ENCODE measurements at regions not wholly inside any gene's neighbourhood (a gene's known extent, or its start where the extent isn't known, plus 50 kb on each side); places are given as distances from the start of the nearest gene placed in this dataset.

- 43 to 100% methylated on average over 1 to 3 of the region's 9 CpGs for WGBS, 2 experiments (ENCODE audit: insufficient coverage in 2 of 2)
- no peaks in the 10 kb centered on the region for H3K36me3 ChIP-seq (ENCODE audit: control insufficient read depth, insufficient read depth, low read length)
- no peak overlapping the region for H3K4me3 ChIP-seq (ENCODE audit: extremely low read depth, insufficient read depth, low read length, poor library complexity, severe bottlenecking)
- H3K4me1 ChIP-seq (ENCODE audit: control insufficient read depth, insufficient read depth, low read length, poor library complexity, severe bottlenecking) = peaks cover 13% of the 10 kb centered on the region
- H3K27ac ChIP-seq (ENCODE audit: low read depth, low read length, severe bottlenecking) = peak overlapping the region; percentile 72
- H3K9me3 ChIP-seq (ENCODE audit: control insufficient read depth, low read length) = peaks cover 5% of the 10 kb centered on the region
These were observed 206.4 kb downstream of the ENC1 start for GRCh38 chr5:74433896-74434829.

GRCh38 chr5:74433255-74433895 is 207.2 kb downstream of the ENC1 start:
- no peak overlapping the region for H3K4me3 ChIP-seq (ENCODE audit: extremely low read depth, insufficient read depth, low read length, poor library complexity, severe bottlenecking)
- H3K9me3 ChIP-seq (ENCODE audit: control insufficient read depth, low read length) = peaks cover 11% of the 10 kb centered on the region
- H3K4me1 ChIP-seq (ENCODE audit: control insufficient read depth, insufficient read depth, low read length, poor library complexity, severe bottlenecking) = peaks cover 13% of the 10 kb centered on the region
- H3K27ac ChIP-seq (ENCODE audit: low read depth, low read length, severe bottlenecking) = peak overlapping the region; percentile 72
- WGBS, 2 experiments (ENCODE audit: insufficient coverage in 2 of 2) = 69 to 72% methylated on average over 4 to 5 of the region's 7 CpGs
- H3K36me3 ChIP-seq (ENCODE audit: control insufficient read depth, insufficient read depth, low read length) = no peaks in the 10 kb centered on the region

GRCh38 chr5:74432721-74433120 is 207.8 kb downstream of the ENC1 start:
- Histone ChIP-seq H3K9me3 (ENCODE audit: control insufficient read depth, low read length) (peaks cover 11% of the 10 kb centered on the region), H3K4me3 (ENCODE audit: extremely low read depth, insufficient read depth, low read length, poor library complexity, severe bottlenecking) (no peak overlapping the region), H3K36me3 (ENCODE audit: control insufficient read depth, insufficient read depth, low read length) (no peaks in the 10 kb centered on the region), H3K27ac (ENCODE audit: low read depth, low read length, severe bottlenecking) (peak overlapping the region; percentile 72), H3K4me1 (ENCODE audit: control insufficient read depth, insufficient read depth, low read length, poor library complexity, severe bottlenecking) (peaks cover 13% of the 10 kb centered on the region)
- WGBS, 2 experiments (ENCODE audit: insufficient coverage in 2 of 2) = 66 to 89% methylated on average over 3 of the region's 4 CpGs

GRCh38 chr5:74432216-74432615 is 208.3 kb downstream of the ENC1 start:
- no peak overlapping the region for H3K4me3 ChIP-seq (ENCODE audit: extremely low read depth, insufficient read depth, low read length, poor library complexity, severe bottlenecking)
- H3K4me1 ChIP-seq (ENCODE audit: control insufficient read depth, insufficient read depth, low read length, poor library complexity, severe bottlenecking) = peaks cover 13% of the 10 kb centered on the region
- peaks cover 11% of the 10 kb centered on the region for H3K9me3 ChIP-seq (ENCODE audit: control insufficient read depth, low read length)
- no peaks in the 10 kb centered on the region for H3K36me3 ChIP-seq (ENCODE audit: control insufficient read depth, insufficient read depth, low read length)
- H3K27ac ChIP-seq (ENCODE audit: low read depth, low read length, severe bottlenecking) = no peak overlapping the region
- WGBS, 2 experiments (ENCODE audit: insufficient coverage in 2 of 2) = 90 to 93% methylated on average over 5 to 7 of the region's 7 CpGs

GRCh38 chr5:74431290-74431669 is 209.2 kb downstream of the ENC1 start:
- Histone ChIP-seq H3K4me1 (ENCODE audit: control insufficient read depth, insufficient read depth, low read length, poor library complexity, severe bottlenecking) (peaks cover 13% of the 10 kb centered on the region), H3K36me3 (ENCODE audit: control insufficient read depth, insufficient read depth, low read length) (no peaks in the 10 kb centered on the region), H3K27ac (ENCODE audit: low read depth, low read length, severe bottlenecking) (no peak overlapping the region), H3K9me3 (ENCODE audit: control insufficient read depth, low read length) (peaks cover 11% of the 10 kb centered on the region), H3K4me3 (ENCODE audit: extremely low read depth, insufficient read depth, low read length, poor library complexity, severe bottlenecking) (no peak overlapping the region)
- 94% methylated on average over 2 of the region's 2 CpGs; no CpG with 5 or more reads in 1 of the 2 experiments for WGBS, 2 experiments (ENCODE audit: insufficient coverage in 2 of 2)

- no peak overlapping the region for H3K27ac ChIP-seq (ENCODE audit: low read depth, low read length, severe bottlenecking)
- WGBS, 2 experiments (ENCODE audit: insufficient coverage in 2 of 2) = 89 to 93% methylated on average over 2 to 3 of the region's 4 CpGs
- H3K4me3 ChIP-seq (ENCODE audit: extremely low read depth, insufficient read depth, low read length, poor library complexity, severe bottlenecking) = no peak overlapping the region
- peaks cover 13% of the 10 kb centered on the region for H3K4me1 ChIP-seq (ENCODE audit: control insufficient read depth, insufficient read depth, low read length, poor library complexity, severe bottlenecking)
- H3K36me3 ChIP-seq (ENCODE audit: control insufficient read depth, insufficient read depth, low read length) = no peaks in the 10 kb centered on the region
- peaks cover 11% of the 10 kb centered on the region for H3K9me3 ChIP-seq (ENCODE audit: control insufficient read depth, low read length)
These were observed 209.8 kb downstream of the ENC1 start for GRCh38 chr5:74430631-74431289.

GRCh38 chr5:74429495-74429894 is 211.0 kb downstream of the ENC1 start:
- 42 to 47% methylated on average over 2 of the region's 4 CpGs for WGBS, 2 experiments (ENCODE audit: insufficient coverage in 2 of 2)
- peaks cover 11% of the 10 kb centered on the region for H3K9me3 ChIP-seq (ENCODE audit: control insufficient read depth, low read length)
- no peak overlapping the region for H3K27ac ChIP-seq (ENCODE audit: low read depth, low read length, severe bottlenecking)
- no peak overlapping the region for H3K4me3 ChIP-seq (ENCODE audit: extremely low read depth, insufficient read depth, low read length, poor library complexity, severe bottlenecking)
- no peaks in the 10 kb centered on the region for H3K36me3 ChIP-seq (ENCODE audit: control insufficient read depth, insufficient read depth, low read length)
- H3K4me1 ChIP-seq (ENCODE audit: control insufficient read depth, insufficient read depth, low read length, poor library complexity, severe bottlenecking) = peaks cover 13% of the 10 kb centered on the region

- Histone ChIP-seq H3K36me3 (ENCODE audit: control insufficient read depth, insufficient read depth, low read length) (no peaks in the 10 kb centered on the region), H3K27ac (ENCODE audit: low read depth, low read length, severe bottlenecking) (no peak overlapping the region), H3K9me3 (ENCODE audit: control insufficient read depth, low read length) (peaks cover 11% of the 10 kb centered on the region), H3K4me3 (ENCODE audit: extremely low read depth, insufficient read depth, low read length, poor library complexity, severe bottlenecking) (no peak overlapping the region), H3K4me1 (ENCODE audit: control insufficient read depth, insufficient read depth, low read length, poor library complexity, severe bottlenecking) (peaks cover 7% of the 10 kb centered on the region)
- WGBS, 2 experiments (ENCODE audit: insufficient coverage in 2 of 2) = 0% methylated on average over 1 of the region's 2 CpGs; no CpG with 5 or more reads in 1 of the 2 experiments
These were observed 211.7 kb downstream of the ENC1 start for GRCh38 chr5:74428876-74429275.

- peaks cover 11% of the 10 kb centered on the region for H3K9me3 ChIP-seq (ENCODE audit: control insufficient read depth, low read length)
- H3K4me1 ChIP-seq (ENCODE audit: control insufficient read depth, insufficient read depth, low read length, poor library complexity, severe bottlenecking) = peaks cover 2% of the 10 kb centered on the region
- WGBS, 2 experiments (ENCODE audit: insufficient coverage in 2 of 2) = 100% methylated on average over 1 of the region's 2 CpGs; no CpG with 5 or more reads in 1 of the 2 experiments
- H3K4me3 ChIP-seq (ENCODE audit: extremely low read depth, insufficient read depth, low read length, poor library complexity, severe bottlenecking) = no peak overlapping the region
- no peaks in the 10 kb centered on the region for H3K36me3 ChIP-seq (ENCODE audit: control insufficient read depth, insufficient read depth, low read length)
- H3K27ac ChIP-seq (ENCODE audit: low read depth, low read length, severe bottlenecking) = no peak overlapping the region
These were observed 212.3 kb downstream of the ENC1 start for GRCh38 chr5:74428275-74428674.

- Histone ChIP-seq H3K27ac (ENCODE audit: low read depth, low read length, severe bottlenecking) (no peak overlapping the region), H3K4me1 (ENCODE audit: control insufficient read depth, insufficient read depth, low read length, poor library complexity, severe bottlenecking) (peaks cover 4% of the 10 kb centered on the region), H3K9me3 (ENCODE audit: control insufficient read depth, low read length) (peaks cover 11% of the 10 kb centered on the region), H3K36me3 (ENCODE audit: control insufficient read depth, insufficient read depth, low read length) (no peaks in the 10 kb centered on the region), H3K4me3 (ENCODE audit: extremely low read depth, insufficient read depth, low read length, poor library complexity, severe bottlenecking) (no peak overlapping the region)
- 67 to 100% methylated on average over 1 of the region's 1 CpG for WGBS, 2 experiments (ENCODE audit: insufficient coverage in 2 of 2)
These were observed 214.0 kb downstream of the ENC1 start for GRCh38 chr5:74426506-74426905.

Measured in mesodermal cell (in vitro differentiated cells).